HCT116 (cell line): ENCODE measurements at regions not wholly inside any gene's neighbourhood (a gene's known extent, or its start where the extent isn't known, plus 50 kb on each side); places are given as distances from the start of the nearest gene placed in this dataset.

ENCODE experiments used
- ATAC-seq: fragments of 200-7000 bp; cut with Tn5 transposase; 2 replicates; pipeline ENCODE4 v1.9.1; 2020; ENCODE audit warnings: mild to moderate bottlenecking, moderate library complexity
- BruUV-seq: library from RNA; stranded (reverse); fragments of 400-500 nt; replicated peaks from 2 replicates; lab custom pipeline; 2021; lab: Mats Ljungman, UMichigan
- CTCF ChIA-PET: fragments of 300-600 bp; sonication (Branson Sonifier 250); formaldehyde crosslinking; loops from one replicate; lab custom pipeline; 2021; ENCODE audit warnings: antibody characterized with exemption; lab: Charles Lee
- POLR2A ChIA-PET: fragments of 300-600, 350-600 bp; sonication (Branson Sonifier 250); formaldehyde crosslinking; loops from one replicate; lab custom pipeline; 2021; ENCODE audit warnings: antibody characterized with exemption; lab: Charles Lee
- RAD21 ChIA-PET, 2 experiments: fragments of 300-600 bp; sonication (Branson Sonifier 250); formaldehyde crosslinking; loops; one replicate each; lab custom pipeline; 2023; ENCODE audit warnings: low total read pairs in 2 of 2; ENCODE audit not compliant: uncharacterized antibody in 2 of 2, unreplicated experiment in 2 of 2, low non-redundant PET in 1 of 2; lab: Charles Lee
- DNase-seq: peaks from one replicate; pipeline ENCODE4 v3.0.0-alpha.2; 2010; ENCODE audit warnings: low read depth, low spot score
- H2AFZ ChIP-seq: fragments of 200-600 bp; shearing (Covaris generic), sonication (generic); 2 replicates; pipeline ENCODE4 v1.6.1; 2017; ENCODE audit warnings: low read depth, mixed run types, mixed read lengths, antibody characterized with exemption, low read length; ENCODE audit not compliant: poor library complexity, severe bottlenecking
- H3K27ac ChIP-seq: 2 replicates; pipeline ENCODE4 v1.5.1; 2012; ENCODE audit warnings: low read depth, low read length
- H3K27me3 ChIP-seq: fragments of 200-600 bp; sonication (generic); 2 replicates; pipeline ENCODE4 v1.6.1; 2016; ENCODE audit warnings: mixed run types, low read length, mixed read lengths; ENCODE audit not compliant: insufficient read depth
- H3K36me3 ChIP-seq, 2 experiments: fragments of 200-500 bp in 1 of 2; fragments of 200-600 bp in 1 of 2; sonication (Bioruptor generic) in 1 of 2; sonication (generic) in 1 of 2; 2 replicates each; pipeline versions ENCODE4 v1.5.1 to v1.6.1; 2014 to 2016; ENCODE audit warnings: low read length in 2 of 2, inconsistent platforms in 1 of 2, mixed read lengths in 1 of 2, mixed run types in 1 of 2; ENCODE audit not compliant: insufficient read depth in 2 of 2, control insufficient read depth in 1 of 2
- H3K4me1 ChIP-seq, 2 experiments: fragments of 200-600 bp in 1 of 2; sonication (generic) in 1 of 2; 2 replicates each; pipeline versions ENCODE4 v1.5.1 to v1.6.1; 2012 to 2017; ENCODE audit warnings: low read length in 2 of 2, inconsistent platforms in 1 of 2, mild to moderate bottlenecking in 1 of 2, mixed read lengths in 1 of 2, mixed run types in 1 of 2, moderate library complexity in 1 of 2; ENCODE audit not compliant: insufficient read depth in 2 of 2, control insufficient read depth in 1 of 2
- H3K4me2 ChIP-seq: fragments of 200-600 bp; sonication (generic); 2 replicates; pipeline ENCODE4 v1.6.1; 2017; ENCODE audit warnings: mixed run types, low read length, mixed read lengths
- H3K4me3 ChIP-seq, 2 experiments: fragments of 200-600 bp in 1 of 2; sonication (generic) in 1 of 2; replicated peaks in 1 of 2; 2 replicates each; pipeline ENCODE4 v1.5.1; 2011 to 2016; ENCODE audit warnings: low read length in 2 of 2, control low read depth in 1 of 2, low read depth in 1 of 2, mild to moderate bottlenecking in 1 of 2, mixed read lengths in 1 of 2, mixed run types in 1 of 2
- H3K79me2 ChIP-seq: fragments of 200-600 bp; sonication (generic); 2 replicates; pipeline ENCODE4 v1.6.1; 2017; ENCODE audit warnings: mild to moderate bottlenecking, mixed run types, low read length, moderate library complexity, mixed read lengths; ENCODE audit not compliant: insufficient read depth
- H3K9ac ChIP-seq: fragments of 200-600 bp; sonication (generic); 2 replicates; pipeline ENCODE4 v1.6.1; 2016; ENCODE audit warnings: low read length, mixed read lengths
- H3K9me2 ChIP-seq: fragments of 200-600 bp; sonication (generic), shearing (Covaris generic); 2 replicates; pipeline ENCODE4 v1.6.1; 2017; ENCODE audit warnings: mixed run types, mild to moderate bottlenecking, moderate library complexity; ENCODE audit not compliant: insufficient read depth
- H3K9me3 ChIP-seq, 2 experiments: fragments of 200-500 bp in 1 of 2; fragments of 200-600 bp in 1 of 2; sonication (Bioruptor generic) in 1 of 2; sonication (generic) in 1 of 2; 2 replicates each; pipeline ENCODE4 v1.6.1; 2014 to 2017; ENCODE audit warnings: low read length in 2 of 2, mixed read lengths in 2 of 2, inconsistent platforms in 1 of 2, low read depth in 1 of 2, mild to moderate bottlenecking in 1 of 2, mixed run types in 1 of 2, moderate library complexity in 1 of 2; ENCODE audit not compliant: control insufficient read depth in 1 of 2, insufficient read depth in 1 of 2
- H4K20me1 ChIP-seq: fragments of 200-600 bp; sonication (generic), shearing (Covaris generic); 2 replicates; pipeline ENCODE4 v1.6.1; 2017; ENCODE audit warnings: mixed run types, mild to moderate bottlenecking, moderate library complexity; ENCODE audit not compliant: insufficient read depth
- ATF3 ChIP-seq: IDR thresholded peaks from 2 replicates; pipeline ENCODE4 v1.6.1; 2012
- CBX3 ChIP-seq: IDR thresholded peaks from 2 replicates; pipeline ENCODE4 v1.6.1; 2012; ENCODE audit warnings: low read depth
- EGR1 ChIP-seq: IDR thresholded peaks from 2 replicates; pipeline ENCODE4 v1.6.1; 2012; ENCODE audit warnings: low read depth
- EZH2 ChIP-seq: fragments of 200-600 bp; sonication (generic); IDR thresholded peaks from 2 replicates; pipeline ENCODE4 v1.6.1; 2017; ENCODE audit warnings: antibody characterized with exemption, mixed run types
- EZH2phosphoT487 ChIP-seq: fragments of 200-600 bp; IDR thresholded peaks from 2 replicates; pipeline ENCODE4 v1.6.1; 2018; ENCODE audit warnings: antibody characterized with exemption, borderline replicate concordance
- FOSL1 ChIP-seq: IDR thresholded peaks from 2 replicates; pipeline ENCODE4 v1.6.1; 2012; ENCODE audit warnings: low read depth
- JUND ChIP-seq: IDR thresholded peaks from 2 replicates; pipeline ENCODE4 v1.6.1; 2012
- MAX ChIP-seq: IDR thresholded peaks from 2 replicates; pipeline ENCODE4 v1.6.1; 2012
- POLR2A ChIP-seq: IDR thresholded peaks from 2 replicates; pipeline ENCODE4 v1.7.0; 2011; ENCODE audit warnings: borderline replicate concordance; ENCODE audit not compliant: insufficient read depth, insufficient read length; ENCODE audit errors: extremely low read depth
- POLR2AphosphoS5 ChIP-seq: IDR thresholded peaks from 2 replicates; pipeline ENCODE4 v1.6.1; 2011; ENCODE audit warnings: mild to moderate bottlenecking, low read depth, low read length, moderate library complexity
- RAD21 ChIP-seq: IDR thresholded peaks from 2 replicates; pipeline ENCODE4 v1.6.1; 2012; ENCODE audit warnings: low read depth, mild to moderate bottlenecking
- SIN3A ChIP-seq: IDR thresholded peaks from 2 replicates; pipeline ENCODE4 v1.6.1; 2012; ENCODE audit warnings: low read depth
- SP1 ChIP-seq: IDR thresholded peaks from 2 replicates; pipeline ENCODE4 v1.6.1; 2012; ENCODE audit warnings: low read depth
- SRF ChIP-seq: IDR thresholded peaks from 2 replicates; pipeline ENCODE4 v1.6.1; 2012; ENCODE audit warnings: low read depth
- TCF7L2 ChIP-seq: IDR thresholded peaks from 2 replicates; pipeline ENCODE4 v1.7.0; 2011; ENCODE audit warnings: borderline replicate concordance, inconsistent platforms; ENCODE audit not compliant: insufficient read depth, insufficient read length; ENCODE audit errors: extremely low read depth
- YY1 ChIP-seq: IDR thresholded peaks from 2 replicates; pipeline ENCODE4 v1.6.1; 2011; ENCODE audit warnings: low read length, low read depth, moderate library complexity, mild to moderate bottlenecking; ENCODE audit not compliant: insufficient replicate concordance; ENCODE audit errors: extremely low read depth
- ZBTB33 ChIP-seq: IDR thresholded peaks from 2 replicates; pipeline ENCODE4 v1.6.1; 2011; ENCODE audit warnings: mild to moderate bottlenecking, low read length, moderate library complexity; ENCODE audit not compliant: insufficient replicate concordance; ENCODE audit errors: extremely low read depth
- ZFX ChIP-seq: fragments of 450-650 bp; IDR thresholded peaks from 2 replicates; pipeline ENCODE4 v1.6.1; 2017
- intact Hi-C: fragments of 100-400 bp; cut with micrococcal nuclease; formaldehyde crosslinking; loops from 2 replicates; pipeline ENCODE4 v1.10.0; 2022

- no peaks in the 10 kb centered on the region for H4K20me1 ChIP-seq
- no peaks in the 10 kb centered on the region for H3K9me2 ChIP-seq
- ATAC-seq (no peak), DNase-seq (no peak)
- no peaks in the 10 kb centered on the region for H3K79me2 ChIP-seq
- TF ChIP-seq ZFX (no peak), ATF3 (no peak), EZH2 (no peak), EZH2phosphoT487 (no peak), ZBTB33 (no peak), MAX (no peak), RAD21 (no peak), TCF7L2 (no peak), POLR2AphosphoS5 (no peak), YY1 (no peak), SRF (no peak), SIN3A (no peak), EGR1 (no peak), JUND (no peak), SP1 (no peak), POLR2A (no peak), CBX3 (no peak), FOSL1 (no peak)
- H3K36me3 ChIP-seq: no peaks in the 10 kb centered on the region
- POLR2A ChIA-PET: no interaction called here
- H3K4me3 ChIP-seq: no peak overlapping the region
- CTCF ChIA-PET: no interaction called here
- no peak overlapping the region for H3K9ac ChIP-seq
- no peaks in the 10 kb centered on the region for H3K27me3 ChIP-seq
- no TSS peak for BruUV-seq
- H3K4me1 ChIP-seq: no peaks in the 10 kb centered on the region
- intact Hi-C loops: no loop called here
- RAD21 ChIA-PET: no interaction called here
- no peaks in the 10 kb centered on the region for H3K9me3 ChIP-seq
- H2AFZ ChIP-seq: no peak overlapping the region
- H3K4me2 ChIP-seq: no peak overlapping the region
- H3K27ac ChIP-seq: no peak overlapping the region
Observed at GRCh38 chr1:170376801-170377385, 155.1 kb upstream of the GORAB start.
